Mucosa of rectum (tissue), 2 donors: ENCODE measurements at regions not wholly inside any gene's neighbourhood (a gene's known extent, or its start where the extent isn't known, plus 50 kb on each side); places are given as distances from the start of the nearest gene placed in this dataset.
"Not testable (repeated sequence)": the region's sequence is repeated elsewhere in the genome, so short reads cannot be mapped to it uniquely, and the experiment has no call there.

Experiments
- H3K27ac ChIP-seq, 2 donors: one replicate each; pipeline ENCODE4 v1.7.0; 2013; ENCODE audit warnings: inconsistent platforms in 2 of 2, low read depth in 2 of 2, low read length in 2 of 2
- H3K27me3 ChIP-seq, 2 donors: one replicate each; pipeline ENCODE4 v1.7.0; 2013; ENCODE audit warnings: low read length in 2 of 2; ENCODE audit not compliant: control insufficient read depth in 2 of 2, insufficient read depth in 2 of 2
- H3K36me3 ChIP-seq, 2 donors: one replicate each; pipeline ENCODE4 v1.7.0; 2013; ENCODE audit warnings: low read length in 2 of 2; ENCODE audit not compliant: control insufficient read depth in 2 of 2, insufficient read depth in 2 of 2
- H3K4me1 ChIP-seq, 2 donors: one replicate each; pipeline ENCODE4 v1.7.0; 2013; ENCODE audit warnings: low read length in 2 of 2, mild to moderate bottlenecking in 1 of 2; ENCODE audit not compliant: control insufficient read depth in 2 of 2, insufficient read depth in 2 of 2
- H3K4me3 ChIP-seq, 2 donors: one replicate each; pipeline ENCODE4 v1.7.0; 2013; ENCODE audit warnings: low read length in 2 of 2
- H3K9ac ChIP-seq, 2 donors: one replicate each; pipeline ENCODE4 v1.7.0; 2013; ENCODE audit warnings: low read length in 2 of 2, low read depth in 1 of 2, mild to moderate bottlenecking in 1 of 2
- H3K9me3 ChIP-seq, 2 donors: one replicate each; pipeline ENCODE4 v1.7.0; 2013; ENCODE audit warnings: low read length in 2 of 2; ENCODE audit not compliant: control insufficient read depth in 2 of 2
- donor health status: healthy.
- donor health status: Normal muscosa, but diverticular disease.

DNA sequence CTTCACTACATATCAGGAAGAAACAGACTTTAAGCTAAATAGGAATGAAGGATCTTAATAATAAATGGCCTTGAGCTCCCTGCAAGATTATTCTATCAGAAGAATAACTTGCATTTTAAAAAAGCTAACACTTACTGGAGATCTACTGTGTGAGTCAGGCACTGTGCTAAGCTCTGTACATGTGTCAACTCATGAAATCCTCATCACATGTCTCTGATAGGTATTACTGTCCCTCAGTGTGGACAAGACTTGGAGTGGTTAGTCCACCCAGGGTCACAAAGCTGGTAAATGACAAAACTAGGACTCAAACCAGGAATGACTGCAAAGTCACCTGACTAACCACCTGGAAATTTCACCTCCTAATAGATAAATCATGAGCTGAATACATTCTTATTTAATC is 57.1 kb upstream of the KCTD7 start:
- Histone ChIP-seq H3K9ac (no peak overlapping the region), H3K4me1 (peaks cover 0 to 3% of the 10 kb centered on the region in 2 donors), H3K9me3 (no peaks in the 10 kb centered on the region), H3K36me3 (peaks cover 9 to 25% of the 10 kb centered on the region in 2 donors), H3K4me3 (no peak overlapping the region), H3K27me3 (no peaks in the 10 kb centered on the region), H3K27ac (no peak overlapping the region)

DNA sequence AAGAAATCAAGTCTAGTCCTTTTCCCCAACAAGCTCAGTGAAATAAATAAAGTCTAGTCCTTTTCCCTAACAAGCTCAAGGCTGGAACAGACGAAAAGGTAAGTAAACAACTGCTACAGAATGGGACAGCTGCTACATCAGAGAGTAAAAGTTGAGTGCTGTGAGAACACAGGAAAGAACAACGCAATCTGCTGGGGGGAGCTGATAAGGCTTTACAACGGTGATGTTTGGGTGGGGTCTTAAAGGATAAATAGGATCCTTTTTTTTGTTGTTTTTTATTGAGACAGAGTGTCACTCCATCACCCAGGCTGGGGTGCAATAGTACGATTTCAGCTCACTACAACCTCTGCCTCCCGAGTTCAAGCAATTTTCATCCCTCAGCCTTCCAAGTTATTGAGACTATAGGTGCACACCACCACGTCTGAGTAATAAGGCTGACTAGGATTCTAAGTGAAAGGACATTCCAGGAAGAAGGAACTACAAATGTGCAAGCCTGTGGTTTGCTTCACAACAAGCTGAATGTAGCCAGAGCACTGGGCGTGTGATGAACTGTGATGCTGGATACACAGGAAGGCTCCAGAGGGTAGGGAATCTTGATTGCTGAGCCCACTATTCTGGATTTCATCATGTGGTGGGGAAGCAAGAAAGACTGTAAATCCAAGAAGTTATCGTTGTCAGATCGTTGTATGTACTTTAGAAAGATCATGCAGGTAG is 54.7 kb upstream of the KCTD7 start:
- not testable (repeated sequence) for H3K4me3 ChIP-seq

DNA sequence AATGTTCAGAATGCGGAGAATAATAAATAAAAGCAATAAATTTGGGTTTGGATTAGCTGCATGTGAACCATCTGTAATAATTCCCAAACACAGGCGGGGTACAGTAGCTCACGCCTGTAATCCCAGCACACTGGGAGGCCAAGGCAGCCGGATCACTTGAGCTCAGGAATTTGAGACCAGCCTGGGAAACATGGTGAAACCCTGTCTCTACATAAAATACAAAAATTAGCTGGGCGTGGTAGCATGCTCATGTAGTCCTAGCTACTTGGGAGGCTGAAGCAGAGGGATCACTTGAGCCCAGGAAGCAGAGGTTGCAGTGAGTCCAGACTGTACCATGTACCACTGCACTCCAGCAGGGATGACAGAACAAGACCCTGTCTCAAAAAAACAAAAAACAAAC is 53.9 kb upstream of the KCTD7 start:
- H3K36me3 ChIP-seq: peaks cover 8 to 29% of the 10 kb centered on the region in 2 donors
- not testable (repeated sequence) for H3K9me3 ChIP-seq, H3K27ac ChIP-seq

More for the DNA sequence above, 54.7 kb upstream of the KCTD7 start:
- H3K27me3 ChIP-seq, H3K9ac ChIP-seq, H3K27ac ChIP-seq, H3K9me3 ChIP-seq, H3K4me1 ChIP-seq: not testable (repeated sequence)
- peaks cover 8 to 29% of the 10 kb centered on the region in 2 donors for H3K36me3 ChIP-seq

DNA sequence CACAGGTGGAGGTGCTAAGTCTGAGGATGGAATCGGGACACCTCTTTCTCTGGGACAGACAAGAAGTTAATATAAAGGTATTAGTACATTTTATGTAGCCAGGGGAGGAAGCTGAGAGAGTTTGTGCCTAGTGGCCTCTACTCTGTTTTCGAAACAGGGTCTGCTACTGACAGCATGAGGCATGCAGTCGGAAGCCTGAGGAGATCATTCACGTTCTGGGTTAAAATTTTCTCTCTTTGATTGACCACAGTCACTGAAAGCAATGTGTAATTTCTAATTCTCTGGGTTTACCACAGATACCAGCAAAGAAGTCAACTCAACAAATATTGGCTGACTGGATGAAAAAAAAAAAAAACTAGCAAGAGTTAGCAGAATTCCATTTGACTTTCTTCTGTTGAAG is 53.3 kb upstream of the KCTD7 start:
- no peaks in the 10 kb centered on the region for H3K27me3 ChIP-seq
- H3K27ac ChIP-seq: no peak overlapping the region
- H3K9ac ChIP-seq: no peak overlapping the region
- H3K9me3 ChIP-seq: no peaks in the 10 kb centered on the region
- H3K4me1 ChIP-seq: peaks cover 0 to 3% of the 10 kb centered on the region in 2 donors
- no peak overlapping the region for H3K4me3 ChIP-seq
- H3K36me3 ChIP-seq: peaks cover 8 to 27% of the 10 kb centered on the region in 2 donors

More for the DNA sequence above, 53.9 kb upstream of the KCTD7 start:
- not testable (repeated sequence) for H3K9ac ChIP-seq, H3K4me1 ChIP-seq, H3K27me3 ChIP-seq, H3K4me3 ChIP-seq

DNA sequence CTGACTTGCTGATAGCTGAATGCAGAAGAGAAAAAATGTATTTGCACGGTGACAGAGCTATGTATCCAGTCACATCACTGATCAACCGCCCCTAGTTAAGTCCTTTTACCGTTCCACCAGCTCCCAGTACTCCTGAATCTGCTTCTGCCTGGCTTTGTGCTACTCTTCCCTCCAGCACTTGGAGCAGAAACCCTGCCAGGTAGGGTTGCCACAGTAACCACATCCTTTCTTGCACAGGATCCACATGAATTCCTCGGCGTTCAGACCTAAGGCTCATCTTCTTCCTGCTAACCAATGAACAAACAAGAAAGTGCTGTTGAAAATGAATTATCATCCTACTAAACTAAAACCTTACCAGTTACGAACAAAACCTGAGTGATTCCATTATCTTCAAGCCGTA is 52.0 kb upstream of the KCTD7 start:
- Histone ChIP-seq H3K9ac (no peak overlapping the region), H3K4me3 (no peak overlapping the region), H3K27me3 (no peaks in the 10 kb centered on the region), H3K36me3 (peaks cover 7 to 29% of the 10 kb centered on the region in 2 donors), H3K4me1 (peaks cover 0 to 3% of the 10 kb centered on the region in 2 donors), H3K9me3 (no peaks in the 10 kb centered on the region), H3K27ac (no peak overlapping the region)
